Mesendoderm (in vitro differentiated cells): ENCODE measurements at regions not wholly inside any gene's neighbourhood (a gene's known extent, or its start where the extent isn't known, plus 50 kb on each side); places are given as distances from the start of the nearest gene placed in this dataset. TPM values are rescaled to one million over a fixed set of nuclear protein-coding genes. Genes with fewer than 3 reads are reported as not detected.

Experiments
- small RNA-seq: library from polyadenylated mRNA; stranded (forward); fragments of <200 nt; extraction: miRNeasy Mini kit (QIAGEN cat#:217004); gene quantifications from one replicate; pipeline ENCODE3, GENCODE V24; 2013; ENCODE audit not compliant: insufficient read depth

Small RNA genes in the stretch of these regions (small RNA-seq; reads per million reads assigned to genes)
- gene RNU6-1319P, result not detected
